ENCODE measurements at regions not wholly inside any gene's neighbourhood (a gene's known extent, or its start where the extent isn't known, plus 50 kb on each side); places are given as distances from the start of the nearest gene placed in this dataset.

DNA sequence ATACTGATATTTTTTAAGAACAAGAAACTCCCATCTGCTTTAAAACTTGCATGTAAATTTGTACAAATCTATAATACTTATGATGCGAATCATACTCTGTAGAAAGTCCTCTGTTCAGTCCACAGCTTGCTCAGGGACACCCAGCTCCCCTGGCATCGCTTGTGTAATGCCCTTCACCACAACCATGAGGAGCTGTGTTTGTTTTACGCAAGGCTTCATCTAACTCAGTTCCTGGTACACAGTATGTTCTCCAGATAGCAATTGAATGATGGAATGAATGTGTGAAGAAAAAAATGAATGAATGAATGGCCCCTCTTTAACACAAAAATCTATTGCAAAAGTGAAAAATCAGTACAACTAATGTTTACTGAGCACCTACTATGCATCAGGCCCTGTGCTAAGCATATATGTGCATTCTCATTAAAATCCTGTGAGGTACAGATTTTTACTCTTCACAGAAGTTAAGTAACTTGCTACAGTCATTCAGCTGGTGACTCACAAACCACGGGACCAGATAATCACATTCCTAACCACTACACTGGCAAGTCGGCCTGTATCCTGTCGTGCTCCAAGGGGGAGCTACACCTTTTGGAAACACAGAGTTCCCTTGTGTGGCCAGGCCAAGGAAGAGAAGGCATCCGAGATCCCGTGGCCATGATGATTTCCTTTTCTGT lies 58.7 kb upstream of the KDR start:
- no peak for DNase-seq (ENCODE audit: low read depth)
- TF ChIP-seq, protein P1, sequence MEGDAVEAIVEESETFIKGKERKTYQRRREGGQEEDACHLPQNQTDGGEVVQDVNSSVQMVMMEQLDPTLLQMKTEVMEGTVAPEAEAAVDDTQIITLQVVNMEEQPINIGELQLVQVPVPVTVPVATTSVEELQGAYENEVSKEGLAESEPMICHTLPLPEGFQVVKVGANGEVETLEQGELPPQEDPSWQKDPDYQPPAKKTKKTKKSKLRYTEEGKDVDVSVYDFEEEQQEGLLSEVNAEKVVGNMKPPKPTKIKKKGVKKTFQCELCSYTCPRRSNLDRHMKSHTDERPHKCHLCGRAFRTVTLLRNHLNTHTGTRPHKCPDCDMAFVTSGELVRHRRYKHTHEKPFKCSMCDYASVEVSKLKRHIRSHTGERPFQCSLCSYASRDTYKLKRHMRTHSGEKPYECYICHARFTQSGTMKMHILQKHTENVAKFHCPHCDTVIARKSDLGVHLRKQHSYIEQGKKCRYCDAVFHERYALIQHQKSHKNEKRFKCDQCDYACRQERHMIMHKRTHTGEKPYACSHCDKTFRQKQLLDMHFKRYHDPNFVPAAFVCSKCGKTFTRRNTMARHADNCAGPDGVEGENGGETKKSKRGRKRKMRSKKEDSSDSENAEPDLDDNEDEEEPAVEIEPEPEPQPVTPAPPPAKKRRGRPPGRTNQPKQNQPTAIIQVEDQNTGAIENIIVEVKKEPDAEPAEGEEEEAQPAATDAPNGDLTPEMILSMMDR (IDR thresholded peaks at IDR 0.05; ENCODE audit: low read depth, low read length): no peak
- TF ChIP-seq, protein P2, sequence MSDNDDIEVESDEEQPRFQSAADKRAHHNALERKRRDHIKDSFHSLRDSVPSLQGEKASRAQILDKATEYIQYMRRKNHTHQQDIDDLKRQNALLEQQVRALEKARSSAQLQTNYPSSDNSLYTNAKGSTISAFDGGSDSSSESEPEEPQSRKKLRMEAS (IDR thresholded peaks at IDR 0.05; ENCODE audit: low read depth, low read length): no peak
- TF ChIP-seq POLR2A (IDR thresholded peaks at IDR 0.05; ENCODE audit: extremely low read depth, insufficient read length): no peak
- TF ChIP-seq MYC (IDR thresholded peaks at IDR 0.05; ENCODE audit: low read depth, low read length): no peak
- no peak overlapping the region for H3K4me3 ChIP-seq (ENCODE audit: low read depth, low read length)

DNA sequence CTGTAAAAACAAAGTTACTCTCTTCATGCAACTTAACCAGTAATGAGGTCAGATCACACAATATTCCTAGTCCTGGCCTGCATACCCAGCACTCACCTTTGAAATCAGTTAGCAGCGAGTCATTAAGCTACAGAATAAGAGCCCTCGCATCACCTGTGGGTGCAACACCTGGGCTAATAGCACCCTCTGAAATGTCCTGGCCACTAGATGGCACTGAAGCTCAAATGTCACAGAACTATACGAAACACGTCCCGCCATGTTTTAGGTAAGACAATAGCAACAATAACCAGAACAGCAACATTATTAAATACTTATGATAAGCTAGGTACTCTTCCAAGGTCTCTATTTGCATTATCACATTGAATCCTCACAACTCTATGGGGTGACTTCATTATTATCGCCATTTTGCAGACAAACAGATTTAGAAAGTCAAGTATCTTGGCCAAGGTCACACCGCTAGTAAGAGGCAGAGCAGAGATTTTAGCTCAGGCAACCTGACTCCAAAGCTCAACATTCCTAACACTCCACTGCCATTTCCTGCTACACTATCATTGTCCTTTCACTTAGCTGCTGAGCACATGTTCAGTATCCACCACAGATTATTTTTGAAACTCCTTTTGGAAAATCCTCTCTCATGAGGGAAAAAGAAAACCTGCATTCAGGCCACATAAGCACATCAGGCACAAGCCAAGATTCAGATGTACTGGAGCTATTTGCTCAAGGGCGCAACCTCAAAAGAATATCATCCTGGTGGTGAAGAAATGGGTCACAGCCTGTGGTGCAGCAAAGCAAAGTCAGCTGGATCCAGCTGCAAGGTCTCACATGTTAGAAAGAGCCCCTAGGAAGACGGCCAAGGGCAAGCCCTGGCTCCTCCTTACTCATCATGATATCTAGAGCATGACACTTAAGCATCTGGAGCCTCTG lies 59.5 kb upstream of the KDR start:
- DNase-seq (ENCODE audit: low read depth): peak; percentile 16
- TF ChIP-seq, protein P1 (IDR thresholded peaks at IDR 0.05; ENCODE audit: low read depth, low read length): peak; percentile 42
- no peak for TF ChIP-seq MYC (IDR thresholded peaks at IDR 0.05; ENCODE audit: low read depth, low read length)
- no peak for TF ChIP-seq POLR2A (IDR thresholded peaks at IDR 0.05; ENCODE audit: extremely low read depth, insufficient read length)
- TF ChIP-seq, protein P2 (IDR thresholded peaks at IDR 0.05; ENCODE audit: low read depth, low read length): no peak
- H3K4me3 ChIP-seq (ENCODE audit: low read depth, low read length): no peak overlapping the region

DNA sequence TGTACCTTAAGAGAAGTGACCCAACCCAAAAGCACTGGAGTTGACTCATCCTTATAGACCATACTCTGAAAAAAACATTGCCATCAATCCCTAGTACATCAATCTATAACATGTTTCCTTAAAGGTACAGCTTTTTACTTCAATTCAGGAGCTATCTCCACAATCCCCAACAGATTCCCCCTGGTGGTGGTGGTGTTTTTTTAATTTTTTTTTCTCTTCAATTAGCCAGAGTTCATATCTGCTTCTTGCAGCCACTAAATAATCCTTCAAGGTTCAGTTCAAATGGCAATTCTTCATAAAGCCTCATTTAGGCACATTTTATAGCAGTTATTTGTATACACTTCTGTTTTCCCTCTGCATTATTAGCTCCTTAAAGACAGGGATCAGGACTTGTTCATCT lies 60.7 kb upstream of the KDR start:
- H3K4me3 ChIP-seq (ENCODE audit: low read depth, low read length): no peak overlapping the region
- TF ChIP-seq, protein P1 (IDR thresholded peaks at IDR 0.05; ENCODE audit: low read depth, low read length): no peak
- DNase-seq (ENCODE audit: low read depth): no peak

DNA sequence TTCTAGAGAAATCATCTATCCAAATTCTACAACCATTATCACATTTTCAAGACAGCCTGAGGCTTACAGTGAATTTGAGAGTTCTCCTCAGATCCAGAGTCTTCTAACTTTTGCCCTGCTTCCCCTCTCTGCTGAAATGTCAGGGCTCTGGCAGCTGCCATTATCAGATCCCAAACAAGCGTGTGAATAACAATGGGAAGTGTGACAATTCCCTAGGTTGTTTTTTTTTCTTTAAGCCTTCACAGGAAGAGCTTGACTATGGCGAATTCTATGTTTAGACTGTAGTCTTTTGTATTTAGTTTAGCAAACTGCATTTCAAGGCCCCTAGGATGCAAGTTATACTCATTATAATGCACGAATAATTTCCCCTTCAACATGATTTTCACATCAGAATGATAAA lies 61.3 kb upstream of the KDR start:
- DNase-seq (ENCODE audit: low read depth): no peak
- no peak overlapping the region for H3K4me3 ChIP-seq (ENCODE audit: low read depth, low read length)
- TF ChIP-seq, protein P2 (IDR thresholded peaks at IDR 0.05; ENCODE audit: low read depth, low read length): no peak
- TF ChIP-seq POLR2A (IDR thresholded peaks at IDR 0.05; ENCODE audit: extremely low read depth, insufficient read length): no peak
- no peak for TF ChIP-seq MYC (IDR thresholded peaks at IDR 0.05; ENCODE audit: low read depth, low read length)
- TF ChIP-seq, protein P1 (IDR thresholded peaks at IDR 0.05; ENCODE audit: low read depth, low read length): no peak

DNA sequence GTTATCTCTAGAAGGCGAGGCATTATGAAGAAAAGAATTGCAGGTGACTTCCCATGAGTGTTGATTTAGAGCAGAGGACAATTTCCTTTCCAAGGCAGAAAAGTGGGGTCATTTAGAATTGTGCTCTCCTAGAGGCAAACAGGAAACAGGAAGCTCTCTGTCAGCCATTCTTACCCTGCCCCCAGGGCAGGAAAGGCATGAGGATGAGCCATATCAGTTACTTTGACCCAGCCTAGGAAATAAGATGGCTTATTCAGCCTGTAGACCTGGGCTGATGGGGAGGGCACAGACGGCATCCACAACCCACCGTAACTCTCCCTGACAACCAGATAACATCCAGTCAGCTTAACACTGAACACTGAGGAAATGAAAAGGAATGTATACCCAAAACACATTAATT lies 88.8 kb upstream of the KDR start:
- no peak overlapping the region for H3K4me3 ChIP-seq (ENCODE audit: low read depth, low read length)
- DNase-seq (ENCODE audit: low read depth): no peak
- TF ChIP-seq, protein P1 (IDR thresholded peaks at IDR 0.05; ENCODE audit: low read depth, low read length): no peak
- TF ChIP-seq POLR2A (IDR thresholded peaks at IDR 0.05; ENCODE audit: extremely low read depth, insufficient read length): no peak
- TF ChIP-seq, protein P2 (IDR thresholded peaks at IDR 0.05; ENCODE audit: low read depth, low read length): no peak
- TF ChIP-seq MYC (IDR thresholded peaks at IDR 0.05; ENCODE audit: low read depth, low read length): no peak

All from NB4 (cell line).